NCI-H2107 treated with DMSO at 0.1 percent for 48 hours (cell line): ENCODE measurements at regions not wholly inside any gene's neighbourhood (a gene's known extent, or its start where the extent isn't known, plus 50 kb on each side); places are given as distances from the start of the nearest gene placed in this dataset.
"Not testable (repeated sequence)": the region's sequence is repeated elsewhere in the genome, so short reads cannot be mapped to it uniquely, and the experiment has no call there.

Experiments
- DNase-seq: peaks from one replicate; lab custom pipeline; 2025; ENCODE audit not compliant: unreplicated experiment; lab: John Stamatoyannopoulos, UW

DNA sequence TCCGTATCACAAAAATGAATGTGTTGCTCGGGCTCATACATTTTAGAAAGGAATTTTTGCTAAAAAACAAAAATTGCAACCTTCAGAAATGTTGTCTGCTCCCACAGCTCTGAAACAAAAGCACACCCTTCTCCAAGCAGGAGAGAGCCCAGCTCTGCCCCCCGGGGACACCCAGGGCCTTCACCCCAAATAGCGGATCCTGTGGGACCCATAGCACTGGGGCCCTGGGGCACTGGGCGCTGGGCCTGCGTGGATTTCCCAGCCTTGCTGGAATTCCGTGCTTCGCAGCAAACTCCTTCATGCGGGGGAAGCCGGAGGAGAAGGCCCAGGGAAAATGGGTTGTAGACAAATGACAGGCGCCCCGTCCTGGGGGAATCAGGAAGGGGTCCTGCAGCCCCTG lies 50.5 kb upstream of the SFSWAP start:
- not testable (repeated sequence) for DNase-seq
